ENCODE measurements at regions not wholly inside any gene's neighbourhood (a gene's known extent, or its start where the extent isn't known, plus 50 kb on each side); places are given as distances from the start of the nearest gene placed in this dataset.

DNA sequence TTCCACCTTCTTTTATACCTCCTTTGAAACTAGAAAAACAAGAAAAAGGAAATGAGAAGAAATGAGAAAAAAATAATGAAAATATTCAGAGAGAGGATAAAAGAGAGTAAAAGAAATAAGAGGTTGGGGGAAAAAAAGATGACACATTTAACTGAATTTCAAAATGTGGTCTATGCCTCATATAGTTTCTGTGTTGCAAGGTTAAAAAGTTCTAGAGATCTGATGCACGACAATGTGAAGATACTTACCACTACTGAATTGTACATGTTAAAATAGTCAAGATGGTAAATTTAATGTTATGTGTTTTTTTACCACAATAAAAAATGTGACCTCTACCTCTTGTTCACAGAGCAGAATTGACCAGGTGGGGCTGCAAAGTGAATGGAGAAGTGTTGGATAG lies 314.8 kb upstream of the OR4E1 start:
- DNase-seq (ENCODE audit: low spot score), result no peak

- no peak for DNase-seq (ENCODE audit: low spot score)
These were observed 314.3 kb upstream of the OR4E1 start for GRCh38 chr14:21987937-21988336.

DNA sequence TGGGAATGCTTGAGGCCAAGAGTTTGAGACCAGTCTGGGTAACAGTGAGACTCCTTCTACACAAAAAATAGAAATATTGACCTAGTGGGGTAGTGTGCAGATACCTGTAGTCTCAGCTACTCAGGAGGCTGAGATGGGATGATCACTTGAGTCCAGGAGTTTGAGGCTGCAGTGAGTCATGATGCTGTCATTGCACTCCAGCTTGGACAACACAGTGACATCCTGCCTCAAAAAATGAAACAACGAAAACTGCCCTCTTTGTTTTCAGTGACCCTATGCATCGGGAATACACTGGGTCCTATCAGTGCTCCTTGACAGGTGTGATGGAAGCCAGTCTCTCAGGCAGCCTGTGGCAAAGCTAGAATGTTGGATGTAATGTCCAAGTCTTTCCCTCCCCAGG lies 311.5 kb upstream of the OR4E1 start:
- DNase-seq (ENCODE audit: low spot score), result no peak

DNA sequence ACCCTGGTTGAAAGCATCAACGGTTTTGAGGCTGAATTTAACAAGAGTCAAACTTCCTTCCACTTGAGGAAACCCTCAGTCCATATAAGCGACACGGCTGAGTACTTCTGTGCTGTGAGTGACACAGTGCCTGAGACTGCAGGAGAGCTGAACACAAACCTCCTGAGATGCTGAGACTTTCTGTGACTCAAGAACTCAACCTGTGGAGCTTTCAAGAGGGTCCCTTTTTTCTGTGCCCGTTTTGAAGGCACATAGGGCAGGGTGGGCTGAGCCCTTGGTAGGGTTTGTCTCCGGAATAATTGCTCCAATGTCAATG lies 305.3 kb upstream of the OR4E1 start:
- no peak for DNase-seq (ENCODE audit: low spot score)

DNA sequence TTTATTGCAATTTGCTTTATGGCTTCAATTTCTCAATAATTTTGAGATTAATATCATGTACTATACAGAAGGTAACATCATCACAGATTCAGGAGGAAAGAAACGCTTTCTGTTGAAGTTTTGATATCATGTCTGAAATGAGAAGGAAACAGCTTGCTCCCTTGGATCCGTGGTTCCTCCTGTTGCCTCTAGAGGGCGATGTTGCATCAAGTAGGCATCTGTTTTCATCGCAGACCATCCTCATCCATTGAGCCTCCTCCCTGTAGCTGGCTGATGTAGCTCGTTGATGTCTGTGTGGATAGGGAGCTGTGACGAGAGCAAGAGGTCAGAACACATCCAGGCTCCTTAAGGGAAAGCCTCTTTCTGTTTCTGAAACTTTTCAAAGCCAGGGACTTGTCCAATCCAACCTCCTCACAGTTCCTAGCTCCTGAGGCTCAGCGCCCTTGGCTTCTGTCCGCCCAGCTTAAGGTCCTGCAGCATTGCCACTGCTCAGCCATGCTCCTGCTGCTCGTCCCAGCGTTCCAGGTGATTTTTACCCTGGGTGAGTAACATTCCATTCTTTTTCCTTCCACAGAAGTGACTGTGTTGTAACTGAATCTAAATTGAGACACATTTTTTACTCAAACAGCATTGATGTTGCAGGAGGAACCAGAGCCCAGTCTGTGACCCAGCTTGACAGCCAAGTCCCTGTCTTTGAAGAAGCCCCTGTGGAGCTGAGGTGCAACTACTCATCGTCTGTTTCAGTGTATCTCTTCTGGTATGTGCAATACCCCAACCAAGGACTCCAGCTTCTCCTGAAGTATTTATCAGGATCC lies 304.8 kb upstream of the OR4E1 start:
- DNase-seq (ENCODE audit: low spot score), result peak; percentile 50

- no peak for DNase-seq (ENCODE audit: low spot score)
These were observed 301.1 kb upstream of the OR4E1 start for GRCh38 chr14:21974741-21975140.

GRCh38 chr14:21965042-21965441 lies 291.4 kb upstream of the OR4E1 start:
- DNase-seq (ENCODE audit: low spot score), result no peak

DNA sequence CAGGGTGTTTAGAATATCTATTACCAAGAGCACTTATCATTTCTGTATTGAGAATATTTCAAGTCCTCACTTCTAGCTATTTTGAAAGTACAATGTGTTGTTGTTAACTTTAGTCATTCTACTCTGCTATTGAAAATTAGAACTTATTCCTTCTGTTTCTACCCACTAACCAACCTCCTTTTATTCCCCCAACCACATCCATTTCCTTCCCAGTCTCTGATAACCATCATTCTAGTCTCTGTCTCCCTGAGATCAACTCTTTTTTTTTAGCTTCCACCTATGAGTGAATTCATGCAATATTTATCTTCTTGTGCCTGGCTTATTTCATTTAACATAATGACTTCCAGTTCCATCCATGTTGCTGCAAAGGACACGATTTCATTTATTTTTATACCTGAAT lies 290.6 kb upstream of the OR4E1 start:
- no peak for DNase-seq (ENCODE audit: low spot score)

DNA sequence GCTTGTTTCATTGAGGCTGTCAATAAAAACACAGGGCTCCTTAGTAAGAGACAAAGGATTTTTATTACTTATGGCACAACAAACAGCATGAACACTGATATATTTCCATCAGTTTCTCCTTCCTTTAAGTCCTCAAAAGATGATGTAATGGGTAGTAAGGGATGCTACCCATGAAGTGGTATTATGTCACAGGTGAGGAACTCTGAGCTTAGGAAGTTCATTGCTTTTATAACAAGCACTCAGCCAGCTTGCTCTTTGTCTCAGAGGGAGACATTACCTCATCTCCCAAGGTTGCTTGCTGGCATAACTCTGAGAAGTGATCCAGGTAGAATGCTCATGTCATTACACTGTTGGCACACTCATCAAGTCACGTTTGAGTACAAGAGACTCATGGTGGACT lies 287.0 kb upstream of the OR4E1 start:
- no peak for DNase-seq (ENCODE audit: low spot score)

DNA sequence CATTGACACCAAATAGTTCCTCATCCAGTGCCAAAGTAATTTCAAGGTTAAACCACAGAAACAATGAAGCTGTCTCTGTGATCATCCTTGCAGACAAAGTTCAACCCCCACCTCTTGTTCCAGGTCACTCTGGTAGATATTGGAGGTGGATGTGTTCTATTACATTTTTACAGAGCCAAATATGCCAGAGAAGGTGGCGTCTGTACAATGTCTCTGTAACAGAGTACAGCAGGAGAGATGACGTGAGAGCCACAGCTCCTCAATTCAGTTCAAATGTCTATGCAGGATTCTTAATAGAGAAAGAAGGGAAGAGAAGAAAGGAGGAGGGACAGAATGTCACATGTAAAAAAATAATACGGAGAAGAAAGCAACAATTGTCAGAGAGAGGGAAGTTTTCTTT lies 268.3 kb upstream of the OR4E1 start:
- DNase-seq (ENCODE audit: low spot score), result no peak

GRCh38 chr14:21940887-21941856 lies 267.6 kb upstream of the OR4E1 start:
- DNase-seq (ENCODE audit: low spot score), result no peak

DNA sequence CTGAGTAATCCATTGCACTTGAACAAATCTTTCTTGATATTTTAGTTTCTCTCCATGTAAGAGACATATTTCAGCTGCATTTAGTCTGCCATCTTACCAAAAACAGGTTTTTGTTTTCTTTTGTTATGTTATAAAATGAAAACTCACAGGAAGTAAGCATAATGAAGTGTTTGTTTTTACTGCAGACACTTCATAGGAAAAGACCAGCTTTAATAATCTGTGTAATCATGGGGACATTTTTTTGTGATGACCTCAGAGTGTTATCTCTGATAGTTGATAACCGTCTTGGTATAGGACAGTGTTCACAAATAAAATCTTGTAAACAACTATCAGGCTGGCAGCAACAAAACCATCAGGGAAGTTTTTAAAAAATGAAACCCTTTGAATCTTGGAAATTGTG lies 266.2 kb upstream of the OR4E1 start:
- no peak for DNase-seq (ENCODE audit: low spot score)

DNA sequence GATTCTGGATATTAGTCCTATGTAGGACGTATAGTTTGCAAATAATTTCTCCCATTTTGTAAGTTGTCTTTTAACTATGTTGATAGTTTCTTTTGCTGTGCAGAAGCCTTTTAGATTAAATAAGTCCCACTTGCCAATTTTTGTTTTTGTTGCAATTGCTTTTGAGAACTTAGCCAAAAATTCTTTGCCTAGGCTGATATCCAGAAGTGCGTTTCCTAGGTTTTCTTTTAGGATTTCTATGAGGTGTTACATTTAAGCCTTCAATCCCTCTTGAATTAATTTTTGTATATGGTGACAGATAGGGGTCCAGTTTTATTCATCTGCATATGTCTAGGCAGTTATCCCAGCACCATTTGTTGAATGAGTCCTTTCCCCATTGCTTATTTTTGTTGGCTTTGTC lies 264.4 kb upstream of the OR4E1 start:
- no peak for DNase-seq (ENCODE audit: low spot score)

- DNase-seq (ENCODE audit: low spot score), result no peak
These were observed 260.1 kb upstream of the OR4E1 start for GRCh38 chr14:21933681-21934080.

- DNase-seq (ENCODE audit: low spot score), result no peak
These were observed 250.9 kb upstream of the OR4E1 start for GRCh38 chr14:21924479-21924878.

- no peak for DNase-seq (ENCODE audit: low spot score)
These were observed 250.2 kb upstream of the OR4E1 start for GRCh38 chr14:21923820-21924219.

GRCh38 chr14:21921453-21921852 lies 247.8 kb upstream of the OR4E1 start:
- DNase-seq (ENCODE audit: low spot score), result no peak

GRCh38 chr14:21917699-21918436 lies 244.2 kb upstream of the OR4E1 start:
- DNase-seq (ENCODE audit: low spot score), result peak; percentile 9

- no peak for DNase-seq (ENCODE audit: low spot score)
These were observed 242.2 kb upstream of the OR4E1 start for GRCh38 chr14:21915826-21916225.

DNA sequence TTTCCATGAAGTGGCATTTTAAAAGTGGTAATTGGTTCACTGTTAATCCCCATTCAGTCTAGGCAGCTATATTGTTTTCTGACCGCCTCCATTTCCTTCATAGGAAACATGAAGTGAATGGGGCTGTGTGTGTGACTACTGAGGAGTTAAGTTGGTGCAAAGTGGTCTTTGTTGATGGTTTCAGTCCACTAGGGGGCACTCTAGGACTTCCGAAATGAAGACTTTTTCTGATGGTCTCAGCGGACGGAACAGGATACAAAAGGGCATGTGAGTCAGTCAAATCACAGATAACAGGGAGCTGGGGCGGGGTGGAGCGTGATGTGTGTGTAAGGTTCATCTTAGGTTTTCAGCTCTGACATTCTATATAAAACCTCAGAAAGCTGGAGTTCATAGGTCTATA lies 240.1 kb upstream of the OR4E1 start:
- peak; percentile 54 for DNase-seq (ENCODE audit: low spot score)

GRCh38 chr14:21912367-21912766 lies 238.7 kb upstream of the OR4E1 start:
- DNase-seq (ENCODE audit: low spot score), result no peak

DNA sequence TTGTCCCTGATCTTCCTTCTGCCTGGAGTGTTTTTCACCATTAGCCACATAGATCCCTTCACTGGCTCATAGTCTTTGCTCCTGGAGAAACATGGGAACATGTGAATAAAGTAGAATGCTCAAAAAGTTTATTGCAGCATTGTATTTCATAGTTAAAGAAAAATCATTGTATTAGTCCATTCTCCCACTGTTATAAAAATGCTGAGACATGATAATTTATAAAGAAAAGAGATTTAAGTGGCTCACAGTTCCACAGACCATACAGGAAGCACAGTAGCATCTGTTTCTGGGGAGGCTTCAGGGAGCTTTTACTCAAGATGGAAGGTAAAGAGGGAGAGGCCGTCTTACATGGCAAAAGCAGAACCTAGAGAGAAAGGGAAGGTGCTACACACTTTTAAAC lies 238.3 kb upstream of the OR4E1 start:
- no peak for DNase-seq (ENCODE audit: low spot score)

DNA sequence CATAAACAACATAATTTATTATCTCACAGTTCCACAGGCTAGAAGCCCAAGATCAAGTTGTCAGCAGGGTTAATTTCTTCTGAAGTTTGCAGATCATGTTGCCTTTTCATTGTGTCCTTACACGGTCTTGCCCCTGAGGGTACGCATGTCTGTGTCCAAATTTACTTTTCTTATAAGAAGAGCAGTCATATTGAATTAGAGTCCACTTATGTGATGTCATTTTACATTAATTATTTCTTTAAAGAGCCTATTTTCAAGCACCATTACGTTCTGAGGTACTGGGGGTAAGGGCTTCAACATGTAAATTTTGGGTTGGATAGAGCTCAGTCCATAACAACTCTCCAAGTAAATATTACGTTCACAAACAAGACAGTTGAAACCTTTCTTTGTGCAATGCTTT lies 236.6 kb upstream of the OR4E1 start:
- DNase-seq (ENCODE audit: low spot score), result no peak

Data from hematopoietic multipotent progenitor cell treated with erythropoietin and hydrocortisone succinate and interleukin-3 and kit ligand, for 17 days (in vitro differentiated cells).